ENCODE measurements at regions not wholly inside any gene's neighbourhood (a gene's known extent, or its start where the extent isn't known, plus 50 kb on each side); places are given as distances from the start of the nearest gene placed in this dataset.

- TF ChIP-seq, protein P1, sequence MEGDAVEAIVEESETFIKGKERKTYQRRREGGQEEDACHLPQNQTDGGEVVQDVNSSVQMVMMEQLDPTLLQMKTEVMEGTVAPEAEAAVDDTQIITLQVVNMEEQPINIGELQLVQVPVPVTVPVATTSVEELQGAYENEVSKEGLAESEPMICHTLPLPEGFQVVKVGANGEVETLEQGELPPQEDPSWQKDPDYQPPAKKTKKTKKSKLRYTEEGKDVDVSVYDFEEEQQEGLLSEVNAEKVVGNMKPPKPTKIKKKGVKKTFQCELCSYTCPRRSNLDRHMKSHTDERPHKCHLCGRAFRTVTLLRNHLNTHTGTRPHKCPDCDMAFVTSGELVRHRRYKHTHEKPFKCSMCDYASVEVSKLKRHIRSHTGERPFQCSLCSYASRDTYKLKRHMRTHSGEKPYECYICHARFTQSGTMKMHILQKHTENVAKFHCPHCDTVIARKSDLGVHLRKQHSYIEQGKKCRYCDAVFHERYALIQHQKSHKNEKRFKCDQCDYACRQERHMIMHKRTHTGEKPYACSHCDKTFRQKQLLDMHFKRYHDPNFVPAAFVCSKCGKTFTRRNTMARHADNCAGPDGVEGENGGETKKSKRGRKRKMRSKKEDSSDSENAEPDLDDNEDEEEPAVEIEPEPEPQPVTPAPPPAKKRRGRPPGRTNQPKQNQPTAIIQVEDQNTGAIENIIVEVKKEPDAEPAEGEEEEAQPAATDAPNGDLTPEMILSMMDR (IDR thresholded peaks at IDR 0.05; ENCODE audit: low read depth, low read length, poor library complexity, severe bottlenecking) = no peak
- TF ChIP-seq EZH2phosphoT487 (IDR thresholded peaks at IDR 0.05; ENCODE audit: borderline replicate concordance, low read length) = no peak
Observed at GRCh38 chr7:3097734-3098133, 54.1 kb upstream of the CARD11 start.
